Fibroblast of skin of back (primary cell): ENCODE measurements at regions not wholly inside any gene's neighbourhood (a gene's known extent, or its start where the extent isn't known, plus 50 kb on each side); places are given as distances from the start of the nearest gene placed in this dataset.
"Not testable (repeated sequence)": the region's sequence is repeated elsewhere in the genome, so short reads cannot be mapped to it uniquely, and the experiment has no call there.

Experiments used
- DNase-seq: peaks from one replicate; pipeline ENCODE4 v3.0.0-alpha.2; 2013

GRCh38 chr13:58630794-58631193 is 999.2 kb downstream of the PCDH17 start:
- DNase-seq = no peak

- DNase-seq = no peak
Measured at GRCh38 chr13:58633226-58633625, 1001.7 kb downstream of the PCDH17 start.

GRCh38 chr13:58655086-58655485 is 1023.5 kb downstream of the PCDH17 start:
- DNase-seq = no peak

GRCh38 chr13:58660826-58661225 is 1029.3 kb downstream of the PCDH17 start:
- DNase-seq = no peak

- DNase-seq = no peak
Measured at GRCh38 chr13:58666331-58666730, 1034.8 kb downstream of the PCDH17 start.

GRCh38 chr13:58667096-58667495 is 1035.6 kb downstream of the PCDH17 start:
- DNase-seq = no peak

GRCh38 chr13:58680115-58680514 is 1048.6 kb downstream of the PCDH17 start:
- DNase-seq = no peak

- DNase-seq = no peak
Measured at GRCh38 chr13:58682616-58683015, 1051.1 kb downstream of the PCDH17 start.

- no peak for DNase-seq
Measured at GRCh38 chr13:58687148-58687547, 1055.6 kb downstream of the PCDH17 start.

GRCh38 chr13:58698531-58698930 is 1067.0 kb downstream of the PCDH17 start:
- DNase-seq = no peak

GRCh38 chr13:58704953-58705352 is 1073.4 kb downstream of the PCDH17 start:
- DNase-seq = no peak

GRCh38 chr13:58706421-58706820 is 1074.9 kb downstream of the PCDH17 start:
- no peak for DNase-seq

- no peak for DNase-seq
Measured at GRCh38 chr13:58712191-58712590, 1080.6 kb downstream of the PCDH17 start.

GRCh38 chr13:58714016-58714415 is 1082.5 kb downstream of the PCDH17 start:
- not testable (repeated sequence) for DNase-seq

- DNase-seq = no peak
Measured at GRCh38 chr13:58721273-58721672, 1089.7 kb downstream of the PCDH17 start.

GRCh38 chr13:58728126-58728525 is 1096.6 kb downstream of the PCDH17 start:
- DNase-seq = no peak

GRCh38 chr13:58729361-58729760 is 1097.8 kb downstream of the PCDH17 start:
- no peak for DNase-seq

GRCh38 chr13:58744686-58745085 is 1113.1 kb downstream of the PCDH17 start:
- no peak for DNase-seq

- no peak for DNase-seq
Measured at GRCh38 chr13:58767566-58767965, 1136.0 kb downstream of the PCDH17 start.

- no peak for DNase-seq
Measured at GRCh38 chr13:58773280-58773859, 1141.8 kb downstream of the PCDH17 start.

GRCh38 chr13:58782736-58783135 is 1151.2 kb downstream of the PCDH17 start:
- DNase-seq = no peak

- DNase-seq = no peak
Measured at GRCh38 chr13:58792854-58793253, 1161.3 kb downstream of the PCDH17 start.

- no peak for DNase-seq
Measured at GRCh38 chr13:58795715-58796114, 1164.2 kb downstream of the PCDH17 start.

- no peak for DNase-seq
Measured at GRCh38 chr13:58804832-58805231, 1173.3 kb downstream of the PCDH17 start.

GRCh38 chr13:58806401-58806800 is 1174.9 kb downstream of the PCDH17 start:
- DNase-seq = no peak
